ENCODE measurements at regions not wholly inside any gene's neighbourhood (a gene's known extent, or its start where the extent isn't known, plus 50 kb on each side); places are given as distances from the start of the nearest gene placed in this dataset.

GRCh38 chrX:40459571-40460158 is 121.1 kb upstream of the ATP6AP2 start:
- no peak for DNase-seq
- no peaks in the 10 kb centered on the region for H3K36me3 ChIP-seq (ENCODE audit: control insufficient read depth, insufficient read depth, low read length)
- H3K9me3 ChIP-seq (ENCODE audit: control insufficient read depth, low read length): no peaks in the 10 kb centered on the region
- H3K4me3 ChIP-seq (ENCODE audit: insufficient read depth, low read depth, low read length, poor library complexity, severe bottlenecking): no peak overlapping the region
- H3K27me3 ChIP-seq (replicated peaks; ENCODE audit: control insufficient read depth, insufficient read depth, low read length, poor library complexity, severe bottlenecking): no peaks in the 10 kb centered on the region
- H3K4me1 ChIP-seq (ENCODE audit: control insufficient read depth, insufficient read depth, low read length, poor library complexity, severe bottlenecking): no peaks in the 10 kb centered on the region
- no peak overlapping the region for H3K27ac ChIP-seq (ENCODE audit: insufficient read depth, low read length, poor library complexity, severe bottlenecking)

DNA sequence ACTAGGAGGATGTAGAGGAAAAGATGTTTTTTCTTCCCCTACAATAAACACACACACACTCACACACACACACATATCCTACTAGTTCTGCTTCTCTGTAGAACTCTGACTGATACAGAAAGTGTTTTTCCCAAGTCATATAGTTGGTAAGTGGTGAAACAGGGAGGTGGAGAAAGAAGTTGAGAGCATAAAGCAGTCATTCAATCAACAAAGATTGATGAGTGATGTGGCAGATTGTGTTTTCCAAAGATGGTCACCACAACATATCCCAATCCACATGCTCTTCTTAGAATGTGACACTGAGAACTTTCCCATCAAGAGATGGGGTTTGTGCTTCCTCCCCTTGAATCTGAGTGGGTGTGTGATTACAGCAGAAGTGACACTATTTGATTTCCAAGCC is 123.4 kb upstream of the ATP6AP2 start:
- Histone ChIP-seq H3K27me3 (replicated peaks; ENCODE audit: control insufficient read depth, insufficient read depth, low read length, poor library complexity, severe bottlenecking) (no peaks in the 10 kb centered on the region), H3K4me1 (ENCODE audit: control insufficient read depth, insufficient read depth, low read length, poor library complexity, severe bottlenecking) (no peaks in the 10 kb centered on the region), H3K36me3 (ENCODE audit: control insufficient read depth, insufficient read depth, low read length) (no peaks in the 10 kb centered on the region), H3K27ac (ENCODE audit: insufficient read depth, low read length, poor library complexity, severe bottlenecking) (no peak overlapping the region), H3K4me3 (ENCODE audit: insufficient read depth, low read depth, low read length, poor library complexity, severe bottlenecking) (no peak overlapping the region), H3K9me3 (ENCODE audit: control insufficient read depth, low read length) (no peaks in the 10 kb centered on the region)
- no peak for DNase-seq

DNA sequence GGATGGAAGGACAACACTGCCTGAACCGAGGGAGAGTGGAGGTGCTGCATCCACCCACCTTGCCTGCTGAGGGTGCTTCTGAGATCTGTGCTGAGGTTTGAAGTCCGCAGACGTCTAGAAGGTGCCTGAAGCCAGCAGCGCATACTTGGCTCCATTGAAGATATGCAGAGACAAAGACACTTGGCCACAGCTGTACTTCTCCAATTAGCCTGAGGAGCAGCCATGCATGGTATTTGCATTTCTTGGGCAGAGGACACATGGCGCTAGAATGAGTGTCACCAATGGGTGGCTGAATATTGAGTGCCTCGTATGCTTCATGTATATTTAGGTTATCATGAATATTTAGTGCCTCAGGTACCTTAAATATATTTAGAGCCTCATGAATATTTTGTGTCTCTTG is 128.7 kb upstream of the ATP6AP2 start:
- no peaks in the 10 kb centered on the region for H3K9me3 ChIP-seq (ENCODE audit: control insufficient read depth, low read length)

DNA sequence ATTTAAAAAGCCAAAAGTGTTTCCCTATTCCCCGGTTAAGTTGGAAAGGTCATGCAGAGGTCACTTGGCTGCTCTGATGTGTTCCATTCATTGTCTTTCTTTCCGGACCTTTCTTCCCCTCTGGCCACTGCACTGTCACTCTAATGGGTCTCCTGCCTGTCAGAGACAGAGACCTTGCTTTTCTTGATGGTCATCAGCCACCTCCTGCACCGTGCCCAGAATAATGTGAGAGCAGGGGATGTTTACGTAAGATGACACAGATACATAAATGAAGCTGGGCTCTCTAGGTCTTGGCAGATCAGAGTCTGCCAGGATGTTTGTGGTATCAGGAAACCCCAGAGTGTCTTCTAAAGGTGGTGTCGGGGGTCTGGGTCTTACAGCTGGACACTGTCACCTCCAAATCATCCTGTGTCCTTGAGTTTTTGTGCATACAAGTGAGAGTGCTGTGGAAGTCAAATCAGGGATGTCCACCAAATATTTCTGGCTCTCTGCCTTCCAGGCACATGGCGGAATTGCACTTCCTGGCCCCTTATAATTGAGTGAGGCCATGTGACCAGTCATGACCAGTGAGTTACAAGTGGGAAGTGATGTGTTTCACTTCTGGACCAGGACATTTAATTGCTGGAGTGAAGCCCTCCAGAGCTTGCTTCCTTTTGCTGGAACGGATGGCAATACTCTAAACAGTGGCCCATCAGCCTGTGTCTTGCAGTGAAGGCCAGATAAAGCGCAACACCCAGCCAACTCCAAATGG is 130.6 kb upstream of the ATP6AP2 start:
- H3K27me3 ChIP-seq (replicated peaks; ENCODE audit: control insufficient read depth, insufficient read depth, low read length, poor library complexity, severe bottlenecking): no peaks in the 10 kb centered on the region
- no peaks in the 10 kb centered on the region for H3K4me1 ChIP-seq (ENCODE audit: control insufficient read depth, insufficient read depth, low read length, poor library complexity, severe bottlenecking)
- H3K36me3 ChIP-seq (ENCODE audit: control insufficient read depth, insufficient read depth, low read length): no peaks in the 10 kb centered on the region
- H3K4me3 ChIP-seq (ENCODE audit: insufficient read depth, low read depth, low read length, poor library complexity, severe bottlenecking): no peak overlapping the region
- no peak overlapping the region for H3K27ac ChIP-seq (ENCODE audit: insufficient read depth, low read length, poor library complexity, severe bottlenecking)
- no peak for DNase-seq
- no peaks in the 10 kb centered on the region for H3K9me3 ChIP-seq (ENCODE audit: control insufficient read depth, low read length)

More for the DNA sequence above, 128.7 kb upstream of the ATP6AP2 start:
- no peak overlapping the region for H3K27ac ChIP-seq (ENCODE audit: insufficient read depth, low read length, poor library complexity, severe bottlenecking)
- no peaks in the 10 kb centered on the region for H3K4me1 ChIP-seq (ENCODE audit: control insufficient read depth, insufficient read depth, low read length, poor library complexity, severe bottlenecking)
- no peaks in the 10 kb centered on the region for H3K36me3 ChIP-seq (ENCODE audit: control insufficient read depth, insufficient read depth, low read length)
- no peak for DNase-seq
- no peaks in the 10 kb centered on the region for H3K27me3 ChIP-seq (replicated peaks; ENCODE audit: control insufficient read depth, insufficient read depth, low read length, poor library complexity, severe bottlenecking)
- no peak overlapping the region for H3K4me3 ChIP-seq (ENCODE audit: insufficient read depth, low read depth, low read length, poor library complexity, severe bottlenecking)

- Histone ChIP-seq H3K36me3 (ENCODE audit: control insufficient read depth, insufficient read depth, low read length) (no peaks in the 10 kb centered on the region), H3K4me3 (ENCODE audit: insufficient read depth, low read depth, low read length, poor library complexity, severe bottlenecking) (no peak overlapping the region), H3K27me3 (replicated peaks; ENCODE audit: control insufficient read depth, insufficient read depth, low read length, poor library complexity, severe bottlenecking) (no peaks in the 10 kb centered on the region), H3K27ac (ENCODE audit: insufficient read depth, low read length, poor library complexity, severe bottlenecking) (no peak overlapping the region), H3K9me3 (ENCODE audit: control insufficient read depth, low read length) (no peaks in the 10 kb centered on the region), H3K4me1 (ENCODE audit: control insufficient read depth, insufficient read depth, low read length, poor library complexity, severe bottlenecking) (no peaks in the 10 kb centered on the region)
- DNase-seq: no peak
Measured at GRCh38 chrX:40449396-40449795, 131.4 kb upstream of the ATP6AP2 start.

GRCh38 chrX:40448793-40449192 is 132.0 kb upstream of the ATP6AP2 start:
- DNase-seq: no peak
- no peak overlapping the region for H3K27ac ChIP-seq (ENCODE audit: insufficient read depth, low read length, poor library complexity, severe bottlenecking)
- no peaks in the 10 kb centered on the region for H3K27me3 ChIP-seq (replicated peaks; ENCODE audit: control insufficient read depth, insufficient read depth, low read length, poor library complexity, severe bottlenecking)
- H3K36me3 ChIP-seq (ENCODE audit: control insufficient read depth, insufficient read depth, low read length): no peaks in the 10 kb centered on the region
- no peaks in the 10 kb centered on the region for H3K9me3 ChIP-seq (ENCODE audit: control insufficient read depth, low read length)
- no peak overlapping the region for H3K4me3 ChIP-seq (ENCODE audit: insufficient read depth, low read depth, low read length, poor library complexity, severe bottlenecking)
- H3K4me1 ChIP-seq (ENCODE audit: control insufficient read depth, insufficient read depth, low read length, poor library complexity, severe bottlenecking): no peaks in the 10 kb centered on the region

DNA sequence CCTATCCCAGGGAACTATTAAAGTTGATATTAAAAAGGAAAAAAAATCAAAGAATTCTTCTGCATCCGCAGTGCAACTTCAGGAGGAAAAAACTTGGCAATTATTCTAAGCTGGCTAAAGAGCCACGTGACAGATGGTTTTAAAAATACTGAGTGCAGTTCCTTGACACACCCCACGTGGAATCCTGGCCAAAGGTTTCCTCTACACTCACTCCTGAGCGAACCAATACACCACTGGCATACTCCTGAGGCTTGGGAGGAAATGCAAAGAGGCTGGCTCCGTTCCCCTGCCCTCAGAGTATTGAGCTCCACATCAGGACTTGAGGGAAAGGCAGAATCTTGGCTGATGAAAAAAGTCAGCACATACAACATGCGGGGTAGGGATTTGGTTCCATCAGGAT is 133.8 kb upstream of the ATP6AP2 start:
- Histone ChIP-seq H3K27ac (ENCODE audit: insufficient read depth, low read length, poor library complexity, severe bottlenecking) (no peak overlapping the region), H3K4me1 (ENCODE audit: control insufficient read depth, insufficient read depth, low read length, poor library complexity, severe bottlenecking) (no peaks in the 10 kb centered on the region), H3K4me3 (ENCODE audit: insufficient read depth, low read depth, low read length, poor library complexity, severe bottlenecking) (no peak overlapping the region), H3K36me3 (ENCODE audit: control insufficient read depth, insufficient read depth, low read length) (no peaks in the 10 kb centered on the region), H3K27me3 (replicated peaks; ENCODE audit: control insufficient read depth, insufficient read depth, low read length, poor library complexity, severe bottlenecking) (no peaks in the 10 kb centered on the region), H3K9me3 (ENCODE audit: control insufficient read depth, low read length) (no peaks in the 10 kb centered on the region)
- DNase-seq: no peak

- H3K36me3 ChIP-seq (ENCODE audit: control insufficient read depth, insufficient read depth, low read length): no peaks in the 10 kb centered on the region
- no peak overlapping the region for H3K4me3 ChIP-seq (ENCODE audit: insufficient read depth, low read depth, low read length, poor library complexity, severe bottlenecking)
- no peak for DNase-seq
- H3K27me3 ChIP-seq (replicated peaks; ENCODE audit: control insufficient read depth, insufficient read depth, low read length, poor library complexity, severe bottlenecking): no peaks in the 10 kb centered on the region
- no peak overlapping the region for H3K27ac ChIP-seq (ENCODE audit: insufficient read depth, low read length, poor library complexity, severe bottlenecking)
- H3K9me3 ChIP-seq (ENCODE audit: control insufficient read depth, low read length): no peaks in the 10 kb centered on the region
- no peaks in the 10 kb centered on the region for H3K4me1 ChIP-seq (ENCODE audit: control insufficient read depth, insufficient read depth, low read length, poor library complexity, severe bottlenecking)
Measured at GRCh38 chrX:40445691-40446090, 135.1 kb upstream of the ATP6AP2 start.

- DNase-seq: no peak
Measured at GRCh38 chrX:40444798-40445496, 135.8 kb upstream of the ATP6AP2 start.

DNA sequence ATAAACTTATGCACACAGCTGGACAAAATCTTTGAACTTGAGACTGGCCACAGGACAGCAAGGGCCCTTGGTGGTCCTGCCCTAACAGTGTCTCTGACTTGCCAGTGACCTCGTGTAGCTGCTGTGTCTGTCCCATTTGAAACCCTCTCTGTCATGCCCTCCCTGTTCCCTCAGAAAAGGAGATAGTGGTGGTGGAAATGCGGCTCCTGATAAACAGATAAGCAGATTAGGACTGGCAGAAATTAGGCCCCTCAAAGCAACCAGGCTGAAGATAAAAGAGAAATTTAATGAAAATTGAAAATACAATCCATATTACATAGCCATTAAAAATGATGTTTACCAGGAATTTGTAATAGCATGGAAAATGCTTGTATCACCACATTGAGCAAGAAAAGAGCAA is 136.6 kb upstream of the ATP6AP2 start:
- Histone ChIP-seq H3K9me3 (ENCODE audit: control insufficient read depth, low read length) (no peaks in the 10 kb centered on the region), H3K4me1 (ENCODE audit: control insufficient read depth, insufficient read depth, low read length, poor library complexity, severe bottlenecking) (no peaks in the 10 kb centered on the region), H3K27ac (ENCODE audit: insufficient read depth, low read length, poor library complexity, severe bottlenecking) (no peak overlapping the region), H3K4me3 (ENCODE audit: insufficient read depth, low read depth, low read length, poor library complexity, severe bottlenecking) (no peak overlapping the region), H3K36me3 (ENCODE audit: control insufficient read depth, insufficient read depth, low read length) (no peaks in the 10 kb centered on the region), H3K27me3 (replicated peaks; ENCODE audit: control insufficient read depth, insufficient read depth, low read length, poor library complexity, severe bottlenecking) (no peaks in the 10 kb centered on the region)
- no peak for DNase-seq

More at GRCh38 chrX:40444798-40445496, 135.8 kb upstream of the ATP6AP2 start:
- no peaks in the 10 kb centered on the region for H3K4me1 ChIP-seq (ENCODE audit: control insufficient read depth, insufficient read depth, low read length, poor library complexity, severe bottlenecking)
- H3K27me3 ChIP-seq (replicated peaks; ENCODE audit: control insufficient read depth, insufficient read depth, low read length, poor library complexity, severe bottlenecking): no peaks in the 10 kb centered on the region
- H3K27ac ChIP-seq (ENCODE audit: insufficient read depth, low read length, poor library complexity, severe bottlenecking): no peak overlapping the region
- no peaks in the 10 kb centered on the region for H3K36me3 ChIP-seq (ENCODE audit: control insufficient read depth, insufficient read depth, low read length)
- no peaks in the 10 kb centered on the region for H3K9me3 ChIP-seq (ENCODE audit: control insufficient read depth, low read length)
- H3K4me3 ChIP-seq (ENCODE audit: insufficient read depth, low read depth, low read length, poor library complexity, severe bottlenecking): no peak overlapping the region

Data from effector memory CD4-positive, alpha-beta T cell (primary cell).